ENCODE measurements at regions not wholly inside any gene's neighbourhood (a gene's known extent, or its start where the extent isn't known, plus 50 kb on each side); places are given as distances from the start of the nearest gene placed in this dataset.

- DNase-seq (ENCODE audit: low spot score) = no peak
Observed at GRCh38 chr16:13552062-13552959, 367.6 kb upstream of the ERCC4 start.

DNA sequence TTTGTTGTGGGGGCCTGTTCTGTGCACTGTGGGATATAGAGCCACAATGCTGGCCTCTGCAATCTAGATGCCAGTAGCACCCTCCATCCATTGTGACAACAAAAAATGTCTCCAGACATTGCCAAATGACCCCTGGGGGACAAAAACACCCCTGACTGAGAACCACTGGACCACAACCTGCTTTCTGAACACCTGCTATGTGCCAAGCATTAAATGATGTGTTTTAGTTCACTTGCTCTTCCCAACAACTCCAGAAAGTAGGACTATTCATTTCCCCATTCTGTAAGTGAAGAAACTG lies 367.0 kb upstream of the ERCC4 start:
- no peak for DNase-seq (ENCODE audit: low spot score)

DNA sequence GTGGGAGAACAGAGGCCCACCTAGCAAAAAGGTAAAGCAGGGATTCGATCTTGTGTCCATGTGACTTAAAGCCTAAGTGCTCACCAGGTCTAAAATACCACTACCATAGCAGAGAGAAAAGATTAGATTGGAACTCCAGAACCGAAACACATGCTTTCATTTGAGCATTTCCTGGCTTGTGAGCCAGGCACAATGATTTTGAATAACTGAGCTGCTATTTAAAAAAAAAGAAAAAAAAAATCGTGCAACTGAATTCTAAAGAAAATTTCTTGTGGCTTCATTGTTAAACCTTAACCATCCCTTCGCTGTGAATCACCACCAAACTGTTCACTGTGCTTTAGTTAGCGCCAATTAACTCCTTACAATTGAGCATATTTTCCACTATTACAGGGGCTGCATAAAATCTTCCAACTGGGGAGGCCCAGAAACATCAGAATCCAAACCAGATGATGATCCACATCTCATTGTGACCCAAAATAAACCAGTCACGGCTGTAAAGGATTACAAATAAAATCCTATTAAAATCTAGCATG lies 366.4 kb upstream of the ERCC4 start:
- DNase-seq (ENCODE audit: low spot score) = no peak

GRCh38 chr16:13554005-13554404 lies 365.9 kb upstream of the ERCC4 start:
- DNase-seq (ENCODE audit: low spot score) = no peak

DNA sequence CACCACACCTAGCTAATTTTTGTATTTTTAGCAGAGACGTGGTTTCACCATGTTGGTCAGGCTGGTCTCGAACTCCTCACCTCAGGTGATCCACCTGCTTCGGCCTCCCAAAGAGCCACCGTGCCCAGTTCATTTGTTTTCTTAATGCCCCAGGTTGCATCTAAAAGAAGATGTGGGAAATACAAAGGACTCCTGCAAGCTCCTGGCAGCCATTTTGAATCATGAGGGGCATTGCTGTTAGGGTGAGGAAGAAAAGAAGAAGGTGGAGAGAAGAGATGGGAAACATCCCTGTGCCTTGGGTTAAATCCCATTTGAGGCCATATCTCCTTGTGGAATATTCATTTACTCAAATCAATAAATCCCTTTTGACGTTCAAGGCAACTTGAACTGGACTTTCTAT lies 365.3 kb upstream of the ERCC4 start:
- no peak for DNase-seq (ENCODE audit: low spot score)

DNA sequence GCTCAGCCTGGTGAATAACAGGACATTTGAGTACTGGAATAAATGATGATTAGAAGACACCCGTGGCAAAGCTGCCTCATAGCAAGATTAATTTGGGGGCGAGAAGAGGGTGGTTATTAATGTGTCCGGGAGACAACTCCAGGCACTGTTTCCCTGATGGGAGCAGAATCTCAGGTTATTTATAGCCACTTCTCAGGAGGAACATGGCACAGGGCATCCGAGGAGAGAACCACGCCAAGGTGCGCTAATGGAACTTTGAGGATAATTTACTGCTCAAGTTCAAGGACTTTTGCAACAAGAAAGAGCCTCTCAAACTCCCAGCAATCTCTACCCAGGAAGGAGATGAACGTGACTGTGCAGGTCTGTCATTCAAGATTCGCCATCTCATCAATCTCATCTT lies 362.5 kb upstream of the ERCC4 start:
- no peak for DNase-seq (ENCODE audit: low spot score)

DNA sequence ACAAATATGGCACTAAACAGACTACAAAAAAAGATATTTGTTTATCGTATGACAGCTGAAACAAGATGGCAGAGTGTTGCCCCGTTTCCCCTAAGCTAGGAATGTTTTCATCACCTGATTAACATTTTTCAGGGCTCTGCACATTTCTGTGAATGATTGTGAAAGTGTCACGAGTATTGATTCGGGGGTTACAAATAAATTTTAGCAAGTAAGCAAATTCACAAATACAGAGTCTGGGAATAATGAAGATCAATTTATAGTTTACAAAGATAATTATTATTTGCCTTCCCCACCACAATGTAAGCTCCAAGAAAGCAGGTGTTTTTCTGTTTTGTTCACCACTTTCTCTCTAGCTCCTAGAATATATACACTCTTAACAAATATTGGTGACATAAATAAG lies 361.2 kb upstream of the ERCC4 start:
- DNase-seq (ENCODE audit: low spot score) = no peak

GRCh38 chr16:13559624-13560023 lies 360.3 kb upstream of the ERCC4 start:
- DNase-seq (ENCODE audit: low spot score) = no peak

DNA sequence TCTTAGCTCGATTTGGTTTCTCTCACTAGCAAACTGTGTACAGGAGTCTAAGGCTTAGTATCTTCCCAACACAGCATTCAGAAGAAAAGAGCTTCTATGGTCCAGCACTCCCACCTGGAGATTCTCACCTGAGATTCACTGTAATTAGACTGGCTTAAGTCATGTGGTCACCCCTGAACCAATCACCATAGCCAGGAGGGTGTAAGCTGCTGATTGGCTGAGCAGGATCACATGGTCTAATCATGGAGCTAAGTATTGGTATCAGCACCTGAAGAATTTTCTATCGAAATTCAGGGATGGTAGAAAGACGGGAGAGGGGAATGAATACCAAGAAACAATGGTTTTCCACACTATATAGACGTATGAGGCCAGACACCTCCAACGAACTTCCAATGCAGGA lies 359.8 kb upstream of the ERCC4 start:
- DNase-seq (ENCODE audit: low spot score) = no peak

DNA sequence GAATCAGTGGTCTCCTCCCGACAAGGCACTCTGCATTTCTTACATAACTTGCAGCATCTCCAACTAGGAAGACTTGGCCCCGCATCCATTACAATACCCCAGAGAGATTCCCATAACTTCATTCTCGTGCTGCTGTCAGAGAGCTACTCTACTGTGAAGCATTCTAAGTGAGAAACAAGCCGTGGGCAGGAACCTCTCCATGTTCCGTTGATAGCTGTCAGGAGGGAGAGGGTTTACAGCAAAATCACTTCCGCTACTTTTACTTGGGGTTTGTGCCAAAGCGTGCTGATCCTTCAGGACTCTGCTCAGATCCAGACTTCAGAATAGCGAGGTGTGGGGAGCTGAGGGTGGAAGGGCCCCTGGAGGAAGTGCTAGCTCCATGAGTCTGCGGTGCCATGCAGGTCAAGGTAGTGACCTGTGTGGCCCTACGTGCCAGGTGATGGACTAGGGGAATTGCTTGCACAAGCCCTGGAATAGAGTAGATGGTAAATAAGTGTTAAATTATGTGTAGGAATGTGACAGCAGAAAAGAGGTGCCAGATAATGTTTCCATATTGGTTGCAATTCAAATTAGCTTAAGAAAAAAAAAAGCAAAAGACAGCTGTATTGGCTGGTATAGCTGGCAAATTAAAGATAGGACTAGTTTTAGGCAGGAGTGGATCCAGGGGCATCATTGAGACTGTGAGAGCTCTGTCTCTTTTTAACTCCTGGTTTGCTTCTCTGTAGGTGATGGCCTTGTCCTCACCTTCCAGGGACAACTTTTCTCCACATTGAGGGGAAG lies 358.5 kb upstream of the ERCC4 start:
- DNase-seq (ENCODE audit: low spot score) = no peak

DNA sequence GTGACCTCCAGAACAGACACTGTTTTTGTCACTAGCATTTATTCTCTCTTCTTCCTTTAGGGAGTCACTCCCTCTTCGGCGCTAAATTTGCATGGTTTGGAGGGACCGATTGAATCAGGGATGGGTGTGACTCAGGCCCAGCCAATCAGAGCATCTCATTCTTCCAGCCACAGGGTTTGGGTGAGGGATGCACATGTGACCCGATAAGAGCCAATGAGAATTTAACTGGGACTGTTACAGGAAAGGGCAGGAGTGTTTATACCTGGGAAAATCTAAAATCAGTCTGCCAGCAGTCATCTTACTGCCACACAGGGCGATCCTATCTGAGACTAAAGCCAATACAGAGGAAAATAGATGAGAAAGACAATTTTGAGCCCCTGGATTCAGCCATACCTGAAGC lies 351.2 kb upstream of the ERCC4 start:
- no peak for DNase-seq (ENCODE audit: low spot score)

GRCh38 chr16:13569986-13570385 lies 350.0 kb upstream of the ERCC4 start:
- no peak for DNase-seq (ENCODE audit: low spot score)

GRCh38 chr16:13571036-13571435 lies 348.9 kb upstream of the ERCC4 start:
- DNase-seq (ENCODE audit: low spot score) = no peak

DNA sequence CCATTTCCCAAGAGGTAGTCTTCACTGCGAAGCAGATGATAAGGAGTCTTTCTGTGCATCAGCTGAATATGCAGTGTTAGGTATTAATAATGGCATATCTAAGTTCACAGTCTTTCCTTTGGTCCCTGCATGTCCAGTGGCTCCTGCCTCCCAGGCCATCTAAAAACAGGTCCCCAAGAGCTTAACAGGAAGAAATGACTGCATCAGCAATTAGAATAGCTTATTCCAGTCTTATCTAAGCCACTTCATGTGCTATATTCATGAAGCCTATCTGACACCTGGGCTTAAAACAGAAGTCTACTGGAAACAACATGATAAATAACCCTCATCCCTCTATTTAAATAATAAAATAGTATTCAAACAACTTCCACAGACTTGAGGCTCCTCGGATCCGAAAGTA lies 346.1 kb upstream of the ERCC4 start:
- no peak for DNase-seq (ENCODE audit: low spot score)

GRCh38 chr16:13586051-13586450 lies 333.9 kb upstream of the ERCC4 start:
- no peak for DNase-seq (ENCODE audit: low spot score)

DNA sequence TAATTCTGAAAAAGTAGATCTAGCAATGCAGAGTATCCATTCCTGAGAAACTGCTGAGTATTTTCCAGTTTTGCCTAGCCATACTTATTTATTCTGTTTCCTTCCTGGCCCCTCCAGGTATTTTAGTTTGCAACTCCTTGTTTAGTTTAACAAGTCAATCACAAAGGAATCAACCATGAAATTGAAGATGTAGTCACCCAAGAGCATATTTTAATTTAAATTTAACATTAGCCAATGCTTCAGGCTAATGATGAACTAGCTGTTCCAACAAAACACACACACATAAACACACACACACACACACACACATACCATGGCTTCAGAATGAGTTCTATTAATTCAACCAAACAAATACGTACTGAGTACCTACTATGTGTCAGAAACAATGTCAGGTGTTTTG lies 332.8 kb upstream of the ERCC4 start:
- no peak for DNase-seq (ENCODE audit: low spot score)

DNA sequence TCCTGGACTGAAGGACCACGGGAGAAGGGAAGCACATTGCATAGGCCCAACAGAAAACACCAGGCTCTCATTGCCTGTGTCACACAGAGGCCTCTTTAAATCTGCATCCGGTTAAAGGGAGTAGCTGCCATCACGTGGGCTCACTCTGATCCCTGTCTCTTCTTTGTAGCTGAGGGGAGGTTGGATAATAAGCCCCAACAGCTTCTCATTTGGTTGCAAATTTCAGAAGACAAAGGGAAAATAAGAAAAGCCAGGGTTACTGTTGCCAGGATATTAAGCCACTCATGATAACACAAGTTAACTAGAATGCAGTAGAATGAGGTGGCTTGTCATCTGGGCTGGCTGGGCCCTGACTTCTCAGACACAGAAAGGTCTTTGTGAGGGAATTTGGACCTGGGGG lies 325.1 kb upstream of the ERCC4 start:
- no peak for DNase-seq (ENCODE audit: low spot score)

DNA sequence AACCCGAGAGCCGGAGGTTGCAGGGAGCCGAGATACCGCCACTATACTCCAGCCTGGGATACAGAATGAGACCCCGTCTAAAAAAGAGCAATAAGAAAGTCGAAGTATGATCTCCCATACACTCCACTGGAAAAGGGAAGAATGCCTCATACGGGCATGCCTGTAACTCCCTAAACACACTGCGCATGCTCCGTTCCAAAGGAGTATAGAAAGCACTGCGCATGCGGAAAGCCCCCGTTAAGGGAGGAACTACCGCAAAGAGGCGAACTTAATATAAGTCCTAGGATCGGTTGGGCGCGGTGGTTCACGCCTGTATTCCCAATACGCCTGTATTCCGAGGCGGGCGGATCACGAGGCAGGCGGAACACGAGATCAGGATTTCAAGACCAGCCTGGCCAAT lies 313.1 kb upstream of the ERCC4 start:
- DNase-seq (ENCODE audit: low spot score) = no peak

DNA sequence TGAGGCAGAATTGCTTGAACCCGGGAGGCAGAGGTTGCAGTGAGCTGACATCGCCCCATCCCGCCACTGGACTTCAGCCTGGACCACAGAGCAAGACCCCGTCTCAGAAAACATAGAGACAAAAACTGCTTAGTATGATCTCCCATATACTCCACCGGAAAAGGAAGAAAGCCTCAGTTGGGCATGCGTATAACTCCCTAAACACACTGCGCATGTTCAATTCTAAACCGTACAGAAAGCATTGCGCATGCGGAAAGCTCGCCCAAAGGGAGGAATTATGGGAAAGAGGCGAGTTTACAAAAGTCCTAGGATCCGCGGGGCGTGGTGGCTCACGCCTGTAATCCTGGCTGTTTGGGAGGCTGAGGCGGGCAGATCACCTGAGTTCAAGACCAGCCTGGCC lies 312.7 kb upstream of the ERCC4 start:
- DNase-seq (ENCODE audit: low spot score) = no peak

DNA sequence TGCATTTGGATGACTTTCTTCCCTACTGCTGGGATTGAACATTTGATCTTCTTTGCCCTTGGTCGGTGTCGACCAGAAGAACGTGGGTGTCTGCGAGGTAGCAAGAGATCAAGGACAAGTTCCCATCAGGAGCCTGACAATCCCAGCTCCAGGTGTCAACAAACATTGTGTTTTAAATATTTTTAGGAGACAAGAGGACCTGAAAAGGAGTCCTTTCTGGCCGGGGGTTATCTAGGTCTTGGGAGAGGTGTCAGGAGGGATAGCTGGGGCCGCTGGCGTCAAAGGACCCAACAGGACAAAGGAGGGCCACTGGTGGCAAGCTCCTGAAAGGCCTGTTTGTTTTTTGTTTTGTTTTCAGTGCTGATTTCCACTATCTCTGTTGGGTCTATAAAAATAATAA lies 308.4 kb upstream of the ERCC4 start:
- no peak for DNase-seq (ENCODE audit: low spot score)

GRCh38 chr16:13612623-13613022 lies 307.3 kb upstream of the ERCC4 start:
- no peak for DNase-seq (ENCODE audit: low spot score)

DNA sequence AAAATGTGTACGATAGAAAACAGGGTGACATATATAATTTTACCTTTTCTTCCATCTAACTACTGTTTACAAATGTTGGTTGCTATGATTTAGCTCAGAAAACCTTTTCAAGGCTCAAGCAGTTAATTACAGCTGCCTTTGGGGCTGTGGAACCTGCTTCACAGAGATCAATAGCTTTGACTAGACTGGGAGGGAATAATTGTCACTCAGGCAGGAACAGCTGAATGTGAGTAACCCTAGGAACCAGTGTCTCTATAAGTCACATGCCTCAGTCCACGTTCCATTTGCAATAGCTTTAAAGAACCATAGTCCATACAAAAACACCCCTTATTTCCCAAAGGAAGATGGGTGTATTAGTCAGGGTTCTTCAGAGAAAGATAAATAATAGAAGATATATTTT lies 306.8 kb upstream of the ERCC4 start:
- no peak for DNase-seq (ENCODE audit: low spot score)

- no peak for DNase-seq (ENCODE audit: low spot score)
Observed at GRCh38 chr16:13621639-13622038, 298.3 kb upstream of the ERCC4 start.

All from ureter (tissue), 1 donor.